CD4-positive, alpha-beta T cell treated with Interferon gamma for 1 hour (primary cell): ENCODE measurements at regions not wholly inside any gene's neighbourhood (a gene's known extent, or its start where the extent isn't known, plus 50 kb on each side); places are given as distances from the start of the nearest gene placed in this dataset.
A peak's percentile ranks its signal among the peaks of the same experiment; 100 is the strongest.

ENCODE experiments used
- DNase-seq: peaks from one replicate; pipeline ENCODE4 v3.0.0-alpha.2; 2020

GRCh38 chr16:9256196-9256595 is 164.8 kb downstream of the HAPSTR1 start:
- no peak for DNase-seq

GRCh38 chr16:9257843-9258242 is 166.4 kb downstream of the HAPSTR1 start:
- no peak for DNase-seq

GRCh38 chr16:9258423-9259051 is 167.1 kb downstream of the HAPSTR1 start:
- peak; percentile 4 for DNase-seq

GRCh38 chr16:9259914-9260608 is 168.6 kb downstream of the HAPSTR1 start:
- no peak for DNase-seq

- DNase-seq = no peak
Measured at GRCh38 chr16:9260666-9261065, 169.2 kb downstream of the HAPSTR1 start.

- no peak for DNase-seq
Measured at GRCh38 chr16:9261376-9261775, 169.9 kb downstream of the HAPSTR1 start.

- no peak for DNase-seq
Measured at GRCh38 chr16:9262941-9263715, 171.7 kb downstream of the HAPSTR1 start.

- no peak for DNase-seq
Measured at GRCh38 chr16:9264067-9264466, 172.6 kb downstream of the HAPSTR1 start.

- DNase-seq = no peak
Measured at GRCh38 chr16:9268446-9268845, 177.0 kb downstream of the HAPSTR1 start.

GRCh38 chr16:9270424-9270823 is 179.0 kb downstream of the HAPSTR1 start:
- no peak for DNase-seq

GRCh38 chr16:9270941-9271340 is 179.5 kb downstream of the HAPSTR1 start:
- DNase-seq = no peak

GRCh38 chr16:9271841-9272240 is 180.4 kb downstream of the HAPSTR1 start:
- DNase-seq = no peak

GRCh38 chr16:9275377-9275776 is 183.9 kb downstream of the HAPSTR1 start:
- no peak for DNase-seq

GRCh38 chr16:9275816-9276354 is 184.4 kb downstream of the HAPSTR1 start:
- no peak for DNase-seq

- DNase-seq = no peak
Measured at GRCh38 chr16:9279291-9280068, 188.0 kb downstream of the HAPSTR1 start.

GRCh38 chr16:9280069-9280466 is 188.6 kb downstream of the HAPSTR1 start:
- DNase-seq = no peak

- no peak for DNase-seq
Measured at GRCh38 chr16:9286930-9287329, 195.5 kb downstream of the HAPSTR1 start.

GRCh38 chr16:9296271-9296590 is 204.8 kb downstream of the HAPSTR1 start:
- no peak for DNase-seq

GRCh38 chr16:9297437-9298113 is 206.1 kb downstream of the HAPSTR1 start:
- no peak for DNase-seq

- DNase-seq = no peak
Measured at GRCh38 chr16:9300252-9300651, 208.8 kb downstream of the HAPSTR1 start.

GRCh38 chr16:9302072-9302471 is 210.6 kb downstream of the HAPSTR1 start:
- no peak for DNase-seq

- DNase-seq = no peak
Measured at GRCh38 chr16:9306753-9307152, 215.3 kb downstream of the HAPSTR1 start.
